GM23338 (cell line): ENCODE measurements at regions not wholly inside any gene's neighbourhood (a gene's known extent, or its start where the extent isn't known, plus 50 kb on each side); places are given as distances from the start of the nearest gene placed in this dataset.

Experiments used
- ATAC-seq: fragments of 200-7000 bp; cut with Tn5 transposase; 3 replicates; pipeline ENCODE4 v1.9.1; 2020
- DNase-seq: peaks from one replicate; pipeline ENCODE4 v3.0.0-alpha.2; 2015; ENCODE audit warnings: low spot score
- H2AFZ ChIP-seq: fragments of 200-600 bp; sonication (generic); 2 replicates; pipeline ENCODE4 v1.8.0; 2016; ENCODE audit warnings: antibody characterized with exemption, mild to moderate bottlenecking, moderate library complexity
- H3F3A ChIP-seq: fragments of 200-600 bp; sonication (generic); replicated peaks from 2 replicates; pipeline ENCODE4 v1.8.0; 2017; ENCODE audit warnings: antibody characterized with exemption, mixed run types, low read depth
- H3K27ac ChIP-seq: fragments of 200-600 bp; sonication (generic); 2 replicates; pipeline ENCODE4 v1.6.1; 2016; ENCODE audit warnings: low read depth
- H3K27me3 ChIP-seq: fragments of 200-600 bp; sonication (generic); 2 replicates; pipeline ENCODE4 v1.8.0; 2016; ENCODE audit warnings: mild to moderate bottlenecking, mixed run types, moderate library complexity; ENCODE audit not compliant: insufficient read depth
- H3K36me3 ChIP-seq: fragments of 200-600 bp; sonication (generic); 2 replicates; pipeline ENCODE4 v1.8.0; 2016; ENCODE audit warnings: mild to moderate bottlenecking; ENCODE audit not compliant: insufficient read depth
- H3K4me1 ChIP-seq: fragments of 200-600 bp; sonication (generic); 2 replicates; pipeline ENCODE4 v1.8.0; 2016; ENCODE audit warnings: mild to moderate bottlenecking, moderate library complexity; ENCODE audit not compliant: insufficient read depth
- H3K4me2 ChIP-seq: fragments of 200-600 bp; sonication (generic); 2 replicates; pipeline ENCODE4 v1.7.1; 2017; ENCODE audit warnings: mixed run types
- H3K4me3 ChIP-seq: fragments of 200-600 bp; sonication (generic); 2 replicates; pipeline ENCODE4 v1.6.1; 2016; ENCODE audit warnings: mixed run types
- H3K79me2 ChIP-seq: fragments of 200-600 bp; sonication (generic); replicated peaks from 2 replicates; pipeline ENCODE4 v1.8.0; 2017; ENCODE audit warnings: mild to moderate bottlenecking; ENCODE audit not compliant: insufficient read depth
- H3K9me2 ChIP-seq: fragments of 200-600 bp; sonication (generic); 2 replicates; pipeline ENCODE4 v1.8.0; 2017; ENCODE audit not compliant: insufficient read depth
- H4K20me1 ChIP-seq: fragments of 200-600 bp; sonication (generic); replicated peaks from 2 replicates; pipeline ENCODE4 v1.8.0; 2017; ENCODE audit warnings: mild to moderate bottlenecking; ENCODE audit not compliant: insufficient read depth
- H3K27ac Mint-ChIP-seq: 2 replicates; pipeline ENCODE4 v1.8.0; 2020; ENCODE audit warnings: inconsistent platforms, mild to moderate bottlenecking, moderate library complexity, mixed read lengths
- H3K27me3 Mint-ChIP-seq: 3 replicates; pipeline ENCODE4 v1.8.0; 2022; ENCODE audit warnings: low read depth, mild to moderate bottlenecking, moderate library complexity, mixed read lengths, inconsistent platforms; ENCODE audit not compliant: insufficient read depth, poor library complexity
- H3K36me3 Mint-ChIP-seq: 3 replicates; pipeline ENCODE4 v1.8.0; 2021; ENCODE audit warnings: low read depth, mild to moderate bottlenecking, inconsistent platforms, moderate library complexity, mixed read lengths
- H3K4me1 Mint-ChIP-seq: 3 replicates; pipeline ENCODE4 v1.8.0; 2020; ENCODE audit warnings: mild to moderate bottlenecking, inconsistent platforms, mixed read lengths
- H3K4me3 Mint-ChIP-seq: 3 replicates; pipeline ENCODE4 v1.8.0; 2021; ENCODE audit warnings: moderate library complexity, mild to moderate bottlenecking, inconsistent platforms, mixed read lengths
- H3K9me3 Mint-ChIP-seq: 3 replicates; pipeline ENCODE4 v1.8.0; 2020; ENCODE audit warnings: moderate library complexity, mild to moderate bottlenecking, inconsistent platforms, mixed read lengths
- ETS1 ChIP-seq: IDR thresholded peaks from 2 replicates; pipeline ENCODE4 v1.6.1; 2016; ENCODE audit warnings: antibody characterized with exemption
- EZH2phosphoT487 ChIP-seq: fragments of 200-600 bp; sonication (generic); IDR thresholded peaks from one replicate; pipeline ENCODE4 v1.8.1; 2018; ENCODE audit warnings: antibody characterized with exemption; ENCODE audit not compliant: unreplicated experiment
- JUNB ChIP-seq: IDR thresholded peaks from one replicate; pipeline ENCODE4 v1.6.1; 2016; ENCODE audit warnings: antibody characterized with exemption; ENCODE audit not compliant: unreplicated experiment
- STAT1 ChIP-seq: IDR thresholded peaks from one replicate; pipeline ENCODE4 v1.6.1; 2016; ENCODE audit warnings: antibody characterized with exemption; ENCODE audit not compliant: unreplicated experiment
- ZNF331 ChIP-seq: fragments of 250-450 bp; sonication (Bioruptor Pico); IDR thresholded peaks from 2 replicates; pipeline ENCODE4 v1.5.0; 2020; ENCODE audit warnings: low read depth, mild to moderate bottlenecking, moderate library complexity
- ZNF462 ChIP-seq: fragments of 250-450 bp; sonication (Bioruptor Pico); IDR thresholded peaks from 2 replicates; pipeline ENCODE4 v1.5.0; 2020; ENCODE audit warnings: mild to moderate bottlenecking, moderate library complexity

GRCh38 chr10:10233229-10233628 lies 784.4 kb upstream of the CELF2 start:
- Histone ChIP-seq H3K4me1 (no peaks in the 10 kb centered on the region), H3K27ac (no peak overlapping the region), H4K20me1 (no peaks in the 10 kb centered on the region), H3F3A (no peaks in the 10 kb centered on the region), H3K4me2 (no peak overlapping the region), H2AFZ (no peak overlapping the region), H3K79me2 (no peaks in the 10 kb centered on the region), H3K4me3 (no peak overlapping the region), H3K36me3 (no peaks in the 10 kb centered on the region), H3K27me3 (no peaks in the 10 kb centered on the region), H3K9me2 (no peaks in the 10 kb centered on the region; the same call in 1 of the 2 replicates)
- Mint-ChIP-seq H3K36me3 (peaks cover 3% of the 10 kb centered on the region; the same call in 2 of the 3 replicates), H3K4me3 (no peak overlapping the region), H3K27me3 (no peaks in the 10 kb centered on the region), H3K4me1 (no peaks in the 10 kb centered on the region), H3K27ac (no peak overlapping the region), H3K9me3 (no peaks in the 10 kb centered on the region; the same call in 1 of the 3 replicates)
- ATAC-seq (no peak), DNase-seq (no peak)
- TF ChIP-seq ZNF331 (CRISPR knock-in tag) (no peak), ETS1 (no peak), JUNB (no peak), STAT1 (no peak), ZNF462 (no peak), EZH2phosphoT487 (no peak)
